ENCODE measurements at regions not wholly inside any gene's neighbourhood (a gene's known extent, or its start where the extent isn't known, plus 50 kb on each side); places are given as distances from the start of the nearest gene placed in this dataset.

DNA sequence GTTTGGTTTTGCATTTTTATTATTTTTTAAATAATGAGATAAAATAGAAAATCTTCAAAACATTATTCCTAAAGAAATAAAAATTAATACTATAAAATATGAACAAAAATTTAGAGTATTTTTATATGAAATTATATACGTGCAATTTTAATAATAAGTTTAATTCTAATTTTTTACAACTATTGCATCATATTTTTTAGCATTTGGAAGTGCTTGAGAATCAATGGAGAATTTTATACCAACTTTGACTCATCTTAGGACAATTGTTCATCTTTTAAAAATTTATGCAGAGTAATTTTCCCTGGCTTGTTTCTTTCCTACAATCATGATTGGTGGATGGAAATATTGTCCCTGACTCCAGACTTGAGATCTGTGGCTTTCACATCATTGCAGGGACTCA lies 362.5 kb downstream of the MRPL39 start:
- H3K79me2 ChIP-seq (ENCODE audit: insufficient read depth, low read depth) = no peaks in the 10 kb centered on the region
- no peak overlapping the region for H2AFZ ChIP-seq (ENCODE audit: low read depth)
- no peak overlapping the region for H3K4me2 ChIP-seq
- TF ChIP-seq, protein P1, sequence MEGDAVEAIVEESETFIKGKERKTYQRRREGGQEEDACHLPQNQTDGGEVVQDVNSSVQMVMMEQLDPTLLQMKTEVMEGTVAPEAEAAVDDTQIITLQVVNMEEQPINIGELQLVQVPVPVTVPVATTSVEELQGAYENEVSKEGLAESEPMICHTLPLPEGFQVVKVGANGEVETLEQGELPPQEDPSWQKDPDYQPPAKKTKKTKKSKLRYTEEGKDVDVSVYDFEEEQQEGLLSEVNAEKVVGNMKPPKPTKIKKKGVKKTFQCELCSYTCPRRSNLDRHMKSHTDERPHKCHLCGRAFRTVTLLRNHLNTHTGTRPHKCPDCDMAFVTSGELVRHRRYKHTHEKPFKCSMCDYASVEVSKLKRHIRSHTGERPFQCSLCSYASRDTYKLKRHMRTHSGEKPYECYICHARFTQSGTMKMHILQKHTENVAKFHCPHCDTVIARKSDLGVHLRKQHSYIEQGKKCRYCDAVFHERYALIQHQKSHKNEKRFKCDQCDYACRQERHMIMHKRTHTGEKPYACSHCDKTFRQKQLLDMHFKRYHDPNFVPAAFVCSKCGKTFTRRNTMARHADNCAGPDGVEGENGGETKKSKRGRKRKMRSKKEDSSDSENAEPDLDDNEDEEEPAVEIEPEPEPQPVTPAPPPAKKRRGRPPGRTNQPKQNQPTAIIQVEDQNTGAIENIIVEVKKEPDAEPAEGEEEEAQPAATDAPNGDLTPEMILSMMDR (conservative IDR thresholded peaks at IDR 0.05; ENCODE audit: low read depth, low read length) = no peak
- H4K20me1 ChIP-seq (ENCODE audit: insufficient read depth) = no peaks in the 10 kb centered on the region
- no peaks in the 10 kb centered on the region for H3K4me1 ChIP-seq (ENCODE audit: low read depth, poor library complexity, severe bottlenecking)
- no peaks in the 10 kb centered on the region for H3K27me3 ChIP-seq (ENCODE audit: insufficient read depth, low read depth)
- no peak overlapping the region for H3K27ac ChIP-seq
- H3K4me3 ChIP-seq (IDR thresholded peaks at IDR 0.05; ENCODE audit: insufficient read depth, low read depth, low read length) = no peak overlapping the region
- no peak overlapping the region for H3K9ac ChIP-seq
- H3K36me3 ChIP-seq (ENCODE audit: insufficient read depth) = no peaks in the 10 kb centered on the region

DNA sequence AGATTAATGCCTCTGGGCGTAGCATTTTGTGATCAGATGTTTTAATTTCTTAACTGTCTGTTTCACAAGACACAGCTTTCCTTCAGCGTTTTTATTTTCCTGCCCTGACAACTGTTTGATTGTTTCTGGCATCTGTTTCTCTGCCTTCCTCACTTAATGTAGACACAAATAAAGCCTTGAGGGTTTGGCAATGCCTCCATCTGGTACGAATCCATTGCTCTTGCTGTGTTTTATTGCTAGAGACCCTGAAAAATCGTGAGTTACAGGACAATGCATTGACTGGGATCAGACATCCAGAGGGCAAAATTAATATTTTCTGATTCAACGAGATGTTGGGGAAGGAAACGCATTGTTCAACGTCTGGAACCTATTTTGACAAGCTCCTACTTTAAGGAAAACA lies 363.5 kb downstream of the MRPL39 start:
- no peaks in the 10 kb centered on the region for H3K4me1 ChIP-seq (ENCODE audit: low read depth, poor library complexity, severe bottlenecking)
- no peaks in the 10 kb centered on the region for H3K27me3 ChIP-seq (ENCODE audit: insufficient read depth, low read depth)
- no peak overlapping the region for H3K4me3 ChIP-seq (IDR thresholded peaks at IDR 0.05; ENCODE audit: insufficient read depth, low read depth, low read length)
- H3K4me2 ChIP-seq = no peak overlapping the region
- TF ChIP-seq, protein P1 (conservative IDR thresholded peaks at IDR 0.05; ENCODE audit: low read depth, low read length) = no peak
- H3K79me2 ChIP-seq (ENCODE audit: insufficient read depth, low read depth) = no peaks in the 10 kb centered on the region
- H3K27ac ChIP-seq = no peak overlapping the region
- H3K9ac ChIP-seq = no peak overlapping the region
- no peaks in the 10 kb centered on the region for H4K20me1 ChIP-seq (ENCODE audit: insufficient read depth)
- H3K36me3 ChIP-seq (ENCODE audit: insufficient read depth) = no peaks in the 10 kb centered on the region
- H2AFZ ChIP-seq (ENCODE audit: low read depth) = no peak overlapping the region

DNA sequence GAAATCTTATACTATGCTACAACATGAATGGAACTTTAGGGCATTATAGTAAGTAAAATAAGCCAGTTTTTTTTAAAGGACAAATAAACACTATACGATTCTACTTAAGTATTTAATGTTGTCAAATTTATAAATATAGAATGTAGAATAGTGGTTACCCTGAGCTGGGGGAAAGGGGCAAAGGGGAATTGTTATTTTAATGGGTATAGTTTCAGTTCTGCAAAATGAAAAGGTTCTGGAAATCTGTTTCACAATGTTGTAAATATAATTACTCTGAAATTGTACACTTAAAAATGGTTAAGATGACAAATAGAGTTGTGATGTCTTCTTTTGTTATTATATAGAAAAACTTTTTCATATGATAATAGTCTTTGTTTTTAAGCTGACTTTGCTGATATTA lies 366.3 kb downstream of the MRPL39 start:
- TF ChIP-seq, protein P1 (conservative IDR thresholded peaks at IDR 0.05; ENCODE audit: low read depth, low read length) = no peak
- Histone ChIP-seq H3K79me2 (ENCODE audit: insufficient read depth, low read depth) (no peaks in the 10 kb centered on the region), H2AFZ (ENCODE audit: low read depth) (no peak overlapping the region), H3K4me1 (ENCODE audit: low read depth, poor library complexity, severe bottlenecking) (no peaks in the 10 kb centered on the region), H3K4me3 (IDR thresholded peaks at IDR 0.05; ENCODE audit: insufficient read depth, low read depth, low read length) (no peak overlapping the region), H3K4me2 (no peak overlapping the region), H3K9ac (no peak overlapping the region), H4K20me1 (ENCODE audit: insufficient read depth) (no peaks in the 10 kb centered on the region), H3K27me3 (ENCODE audit: insufficient read depth, low read depth) (no peaks in the 10 kb centered on the region), H3K27ac (no peak overlapping the region), H3K36me3 (ENCODE audit: insufficient read depth) (no peaks in the 10 kb centered on the region)

DNA sequence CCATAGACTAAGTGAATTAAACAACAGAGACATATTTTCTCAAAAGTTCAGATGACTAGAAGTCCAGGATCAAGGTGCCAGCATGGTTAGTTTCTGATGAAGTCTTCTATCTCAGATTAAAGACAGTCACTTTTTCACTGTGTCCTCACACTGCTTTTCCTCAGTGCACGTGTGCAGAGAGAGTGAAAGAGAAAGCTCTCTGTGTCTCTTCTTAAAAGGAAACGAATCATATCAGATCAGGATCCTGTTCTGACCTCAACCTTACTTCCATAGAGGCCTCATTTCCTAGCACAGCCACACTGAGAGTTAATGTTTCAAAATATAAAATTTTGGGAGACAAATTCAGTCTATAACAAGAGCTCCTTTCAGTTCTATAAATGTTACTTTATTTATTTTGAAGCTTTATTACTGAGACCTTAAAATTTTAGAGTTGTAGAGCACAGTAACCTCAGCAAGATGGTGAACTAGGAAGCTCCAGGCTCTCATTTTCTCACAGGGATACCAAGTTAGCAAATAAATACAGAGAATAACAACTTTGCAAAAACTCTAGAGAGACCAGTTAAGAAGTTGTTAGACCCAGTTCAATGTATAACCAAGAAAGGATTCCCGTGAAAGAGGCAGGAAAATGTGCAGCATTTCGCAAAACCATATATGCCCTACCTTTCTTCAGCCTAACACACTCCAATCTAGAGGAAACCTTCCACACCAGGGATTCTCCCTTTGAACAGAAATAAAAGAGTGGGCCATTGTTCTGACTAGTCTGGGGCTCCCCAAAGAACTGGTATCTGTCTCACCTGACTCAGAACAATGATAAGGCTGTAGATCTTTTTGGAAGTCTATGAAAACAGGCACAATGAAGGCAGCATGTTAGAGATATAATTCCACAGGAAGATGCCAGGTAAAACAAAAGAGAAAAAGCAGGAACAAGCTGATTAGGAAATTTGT lies 372.2 kb downstream of the MRPL39 start:
- Histone ChIP-seq H3K4me1 (ENCODE audit: low read depth, poor library complexity, severe bottlenecking) (no peaks in the 10 kb centered on the region), H3K79me2 (ENCODE audit: insufficient read depth, low read depth) (no peaks in the 10 kb centered on the region), H3K27ac (no peak overlapping the region), H3K4me3 (IDR thresholded peaks at IDR 0.05; ENCODE audit: insufficient read depth, low read depth, low read length) (no peak overlapping the region), H4K20me1 (ENCODE audit: insufficient read depth) (no peaks in the 10 kb centered on the region), H2AFZ (ENCODE audit: low read depth) (no peak overlapping the region), H3K36me3 (ENCODE audit: insufficient read depth) (no peaks in the 10 kb centered on the region), H3K9ac (no peak overlapping the region), H3K27me3 (ENCODE audit: insufficient read depth, low read depth) (no peaks in the 10 kb centered on the region), H3K4me2 (no peak overlapping the region)
- TF ChIP-seq, protein P1 (conservative IDR thresholded peaks at IDR 0.05; ENCODE audit: low read depth, low read length) = no peak
